ENCODE measurements at regions not wholly inside any gene's neighbourhood (a gene's known extent, or its start where the extent isn't known, plus 50 kb on each side); places are given as distances from the start of the nearest gene placed in this dataset.

GRCh38 chr5:146962801-146963355 lies 84.3 kb upstream of the PPP2R2B start:
- Histone ChIP-seq H4K20me1 (ENCODE audit: low read depth) (no peaks in the 10 kb centered on the region), H3K9me3 (ENCODE audit: low read depth) (no peaks in the 10 kb centered on the region), H3K4me3 (no peak overlapping the region), H3K79me2 (ENCODE audit: low read depth) (no peaks in the 10 kb centered on the region), H3K27me3 (no peaks in the 10 kb centered on the region), H3K27ac (no peak overlapping the region), H3F3A (ENCODE audit: low read depth) (no peaks in the 10 kb centered on the region), H3K9ac (no peak overlapping the region), H3K4me2 (no peak overlapping the region), H2AFZ (replicated peaks) (no peak overlapping the region), H3K36me3 (no peaks in the 10 kb centered on the region), H3K4me1 (no peaks in the 10 kb centered on the region)
- Mint-ChIP-seq H3K27ac (no peak overlapping the region), H3K4me3 (no peak overlapping the region), H3K27me3 (ENCODE audit: insufficient read depth, low read depth) (peaks cover 6% of the 10 kb centered on the region), H3K36me3 (no peaks in the 10 kb centered on the region), H3K4me1 (peaks cover 18% of the 10 kb centered on the region), H3K9me3 (no peaks in the 10 kb centered on the region)
- DNase-seq (ENCODE audit: low spot score): no peak
- TF ChIP-seq EZH2 (IDR thresholded peaks at IDR 0.05): no peak
- no peak for TF ChIP-seq EZH2phosphoT487 (IDR thresholded peaks at IDR 0.05)
- TF ChIP-seq CTCF (IDR thresholded peaks at IDR 0.05): no peak

GRCh38 chr5:146965761-146966659 lies 87.5 kb upstream of the PPP2R2B start:
- no peaks in the 10 kb centered on the region for H3K4me1 ChIP-seq
- H3K79me2 ChIP-seq (ENCODE audit: low read depth): no peaks in the 10 kb centered on the region
- no peak overlapping the region for H3K27ac Mint-ChIP-seq
- no peak overlapping the region for H2AFZ ChIP-seq (replicated peaks)
- TF ChIP-seq EZH2phosphoT487 (IDR thresholded peaks at IDR 0.05) (no peak), EZH2 (IDR thresholded peaks at IDR 0.05) (no peak), CTCF (IDR thresholded peaks at IDR 0.05) (peak; percentile 84)
- no peaks in the 10 kb centered on the region for H3K36me3 Mint-ChIP-seq
- DNase-seq (ENCODE audit: low spot score): peak; percentile 82
- peaks cover 17% of the 10 kb centered on the region for H3K4me1 Mint-ChIP-seq
- no peak overlapping the region for H3K27ac ChIP-seq
- no peak overlapping the region for H3K4me3 ChIP-seq
- H3F3A ChIP-seq (ENCODE audit: low read depth): no peaks in the 10 kb centered on the region
- H3K9ac ChIP-seq: no peak overlapping the region
- no peaks in the 10 kb centered on the region for H3K36me3 ChIP-seq
- no peaks in the 10 kb centered on the region for H3K9me3 ChIP-seq (ENCODE audit: low read depth)
- no peaks in the 10 kb centered on the region for H3K9me3 Mint-ChIP-seq
- no peak overlapping the region for H3K4me3 Mint-ChIP-seq
- H3K27me3 Mint-ChIP-seq (ENCODE audit: insufficient read depth, low read depth): peaks cover 6% of the 10 kb centered on the region
- no peak overlapping the region for H3K4me2 ChIP-seq
- H4K20me1 ChIP-seq (ENCODE audit: low read depth): no peaks in the 10 kb centered on the region
- H3K27me3 ChIP-seq: no peaks in the 10 kb centered on the region

- no peaks in the 10 kb centered on the region for H3K36me3 Mint-ChIP-seq
- H3K36me3 ChIP-seq: no peaks in the 10 kb centered on the region
- no peak overlapping the region for H3K4me3 ChIP-seq
- no peaks in the 10 kb centered on the region for H3K9me3 ChIP-seq (ENCODE audit: low read depth)
- H4K20me1 ChIP-seq (ENCODE audit: low read depth): no peaks in the 10 kb centered on the region
- no peak overlapping the region for H3K27ac ChIP-seq
- H3K4me2 ChIP-seq: no peak overlapping the region
- H3K27me3 ChIP-seq: no peaks in the 10 kb centered on the region
- H3K79me2 ChIP-seq (ENCODE audit: low read depth): no peaks in the 10 kb centered on the region
- no peak overlapping the region for H2AFZ ChIP-seq (replicated peaks)
- no peaks in the 10 kb centered on the region for H3K4me1 ChIP-seq
- H3K9me3 Mint-ChIP-seq: no peaks in the 10 kb centered on the region
- no peak for DNase-seq (ENCODE audit: low spot score)
- peaks cover 2% of the 10 kb centered on the region for H3K27me3 Mint-ChIP-seq (ENCODE audit: insufficient read depth, low read depth)
- H3F3A ChIP-seq (ENCODE audit: low read depth): no peaks in the 10 kb centered on the region
- H3K9ac ChIP-seq: no peak overlapping the region
- TF ChIP-seq EZH2phosphoT487 (IDR thresholded peaks at IDR 0.05): no peak
- TF ChIP-seq EZH2 (IDR thresholded peaks at IDR 0.05): no peak
- no peak for TF ChIP-seq CTCF (IDR thresholded peaks at IDR 0.05)
- H3K4me1 Mint-ChIP-seq: peaks cover 15% of the 10 kb centered on the region
- no peak overlapping the region for H3K27ac Mint-ChIP-seq
- H3K4me3 Mint-ChIP-seq: no peak overlapping the region
Measured at GRCh38 chr5:146967646-146968045, 89.1 kb upstream of the PPP2R2B start.
